Large intestine (tissue), 3 donors: ENCODE measurements at regions not wholly inside any gene's neighbourhood (a gene's known extent, or its start where the extent isn't known, plus 50 kb on each side); places are given as distances from the start of the nearest gene placed in this dataset.

ENCODE experiments used
- DNase-seq, 2 donors: peaks; one replicate each; pipeline versions ENCODE4 v3.0.0 to v3.0.0-alpha.2; 2013
- H3K27ac ChIP-seq: one replicate; pipeline ENCODE4 v1.5.1; 2013; ENCODE audit warnings: low read length
- H3K27me3 ChIP-seq: 2 replicates; pipeline ENCODE4 v1.6.1; 2013; ENCODE audit warnings: low read length; ENCODE audit not compliant: control insufficient read depth, insufficient read depth
- H3K36me3 ChIP-seq: 2 replicates; pipeline ENCODE4 v1.6.1; 2013; ENCODE audit warnings: low read length; ENCODE audit not compliant: control insufficient read depth, insufficient read depth
- H3K4me1 ChIP-seq: one replicate; pipeline ENCODE4 v1.6.1; 2013; ENCODE audit warnings: low read length; ENCODE audit not compliant: control insufficient read depth, insufficient read depth
- H3K4me3 ChIP-seq: one replicate; pipeline ENCODE4 v1.5.1; 2013; ENCODE audit warnings: low read length
- H3K9me3 ChIP-seq: one replicate; pipeline ENCODE4 v1.6.1; 2013; ENCODE audit warnings: mild to moderate bottlenecking, low read depth, low read length, moderate library complexity; ENCODE audit not compliant: control insufficient read depth
- WGBS: methylation state at CpG from one replicate; pipeline ENCODE4 v1.1.5; 2013; ENCODE audit warnings: low lambda C conversion rate; ENCODE audit not compliant: insufficient coverage; 5-methylcytosine and 5-hydroxymethylcytosine counted together

DNA sequence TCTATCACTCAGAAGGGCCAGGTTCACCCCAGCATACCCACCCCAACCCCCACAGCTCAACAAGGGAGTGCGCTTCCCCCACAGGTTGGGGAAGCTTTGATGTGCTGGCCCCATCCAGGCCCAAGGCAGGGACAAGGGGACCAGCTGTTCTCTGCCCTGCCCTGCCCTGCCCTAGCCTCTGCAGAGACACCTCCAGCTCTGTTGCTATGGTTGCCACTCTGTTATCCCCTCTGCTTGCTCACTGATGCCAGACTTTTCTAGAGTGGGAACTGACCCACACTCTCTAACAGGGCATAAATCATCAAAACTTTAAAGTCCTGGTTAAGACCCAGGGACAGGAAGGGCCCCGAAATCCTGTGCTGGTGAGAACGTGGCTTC lies 50.4 kb upstream of the ENPP7 start:
- Histone ChIP-seq H3K9me3 (no peaks in the 10 kb centered on the region), H3K27me3 (peaks cover 12% of the 10 kb centered on the region), H3K36me3 (no peaks in the 10 kb centered on the region), H3K4me3 (no peak overlapping the region), H3K27ac (no peak overlapping the region), H3K4me1 (no peaks in the 10 kb centered on the region)
- no CpG with 5 or more reads among the region's 3 CpGs for WGBS
- no peak for DNase-seq

DNA sequence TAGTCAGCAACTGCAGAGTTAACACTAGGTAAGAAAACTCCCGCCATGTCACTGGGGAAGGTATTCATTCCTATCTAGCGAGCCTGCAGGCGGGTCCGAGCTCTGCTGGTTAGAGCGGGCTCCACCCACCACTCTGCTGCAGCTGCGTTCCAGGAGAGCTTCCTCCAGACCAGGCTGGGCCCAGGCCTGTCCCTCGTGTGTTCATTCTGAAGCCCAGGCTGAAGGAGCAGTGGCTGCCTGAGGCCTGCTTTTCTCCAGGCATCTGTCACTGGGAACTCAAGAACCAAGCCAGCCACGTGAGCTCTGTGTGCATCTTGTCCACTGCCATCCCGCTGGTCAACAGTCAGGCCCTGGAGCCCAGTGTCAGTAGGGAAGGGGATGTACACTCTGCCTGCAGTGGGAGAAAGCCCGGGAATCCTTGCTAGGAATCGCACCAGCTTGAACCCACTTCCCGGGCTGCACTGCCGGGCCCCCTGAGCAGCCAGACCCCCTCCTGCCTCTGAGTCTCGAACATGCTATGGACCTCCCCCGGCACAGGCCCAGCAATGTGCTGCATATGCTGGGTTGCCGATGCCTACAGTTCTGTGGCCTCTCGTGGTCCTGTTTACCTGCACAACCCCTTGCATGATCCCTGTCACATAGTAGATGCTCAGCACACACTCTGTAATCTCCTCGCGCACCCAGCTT lies 51.0 kb upstream of the ENPP7 start:
- WGBS: no CpG with 5 or more reads among the region's 19 CpGs
- Histone ChIP-seq H3K9me3 (no peaks in the 10 kb centered on the region), H3K4me1 (no peaks in the 10 kb centered on the region), H3K36me3 (no peaks in the 10 kb centered on the region), H3K27me3 (peaks cover 12% of the 10 kb centered on the region), H3K27ac (no peak overlapping the region), H3K4me3 (no peak overlapping the region)
- no peak for DNase-seq

DNA sequence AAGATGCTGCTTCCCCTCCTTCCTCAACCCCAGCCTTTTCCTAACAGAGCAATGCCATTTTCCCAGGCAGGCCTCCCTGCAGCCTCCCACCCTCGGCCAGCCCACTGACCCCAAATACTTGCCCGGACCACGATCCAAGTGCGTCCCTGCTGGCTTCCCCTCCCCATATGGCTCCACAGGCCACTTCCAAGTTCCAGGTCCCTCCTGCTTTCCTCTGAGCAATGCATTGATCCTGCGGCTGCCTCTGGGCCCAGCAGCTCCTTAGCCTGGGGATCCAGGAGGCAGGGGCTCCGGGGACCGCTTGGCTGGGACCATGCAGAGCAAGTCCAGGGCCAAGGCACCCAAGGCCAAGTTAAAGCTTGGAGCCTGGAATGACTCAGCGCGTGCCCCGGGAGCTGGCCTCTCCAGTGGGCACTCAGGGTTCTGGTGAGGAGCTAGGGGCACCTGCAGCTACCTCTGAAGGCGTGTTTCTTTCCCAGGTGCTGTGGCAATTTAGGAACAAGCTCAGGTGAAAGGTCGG lies 51.9 kb upstream of the ENPP7 start:
- no peak overlapping the region for H3K27ac ChIP-seq
- H3K27me3 ChIP-seq: peaks cover 12% of the 10 kb centered on the region

DNA sequence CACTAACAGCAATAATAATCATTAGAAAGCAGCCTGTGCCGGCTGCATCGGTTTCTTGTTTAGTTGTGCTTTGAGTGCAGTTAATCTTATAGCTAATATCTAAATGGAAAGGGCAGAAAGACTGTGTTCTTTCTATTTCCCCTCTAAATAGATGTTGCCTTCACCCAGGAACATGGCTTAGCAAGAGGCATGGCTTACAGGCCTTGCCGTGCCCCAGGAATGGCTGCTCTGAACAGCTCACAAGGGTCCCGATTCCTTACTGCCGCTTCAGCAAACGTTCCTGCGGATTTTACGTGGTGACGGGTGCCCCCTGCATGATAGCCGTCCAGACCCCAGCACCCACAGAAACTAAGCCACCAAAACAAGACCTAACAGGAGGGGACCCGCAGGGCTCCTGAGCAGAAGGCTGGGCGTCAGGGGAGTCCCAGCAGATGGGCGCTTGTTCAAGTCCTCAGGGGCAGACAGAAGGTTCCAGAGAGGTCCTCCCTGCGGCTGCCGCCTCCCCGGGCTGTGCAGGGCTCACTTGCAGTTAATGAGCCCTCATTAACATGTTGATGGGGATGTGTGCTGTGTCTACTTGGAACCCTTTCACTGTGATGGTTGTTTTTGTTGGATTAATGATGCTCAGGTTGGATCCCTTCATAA lies 52.5 kb upstream of the ENPP7 start:
- no peaks in the 10 kb centered on the region for H3K36me3 ChIP-seq
- no peaks in the 10 kb centered on the region for H3K4me1 ChIP-seq
- peaks cover 7% of the 10 kb centered on the region for H3K9me3 ChIP-seq
- WGBS: no CpG with 5 or more reads among the region's 16 CpGs
- peaks cover 11% of the 10 kb centered on the region for H3K27me3 ChIP-seq
- DNase-seq: no peak
- no peak overlapping the region for H3K27ac ChIP-seq
- no peak overlapping the region for H3K4me3 ChIP-seq

More for the DNA sequence above, 51.9 kb upstream of the ENPP7 start:
- Histone ChIP-seq H3K36me3 (no peaks in the 10 kb centered on the region), H3K4me3 (no peak overlapping the region), H3K9me3 (peaks cover 4% of the 10 kb centered on the region), H3K4me1 (no peaks in the 10 kb centered on the region)
- no CpG with 5 or more reads among the region's 12 CpGs for WGBS
- no peak for DNase-seq

DNA sequence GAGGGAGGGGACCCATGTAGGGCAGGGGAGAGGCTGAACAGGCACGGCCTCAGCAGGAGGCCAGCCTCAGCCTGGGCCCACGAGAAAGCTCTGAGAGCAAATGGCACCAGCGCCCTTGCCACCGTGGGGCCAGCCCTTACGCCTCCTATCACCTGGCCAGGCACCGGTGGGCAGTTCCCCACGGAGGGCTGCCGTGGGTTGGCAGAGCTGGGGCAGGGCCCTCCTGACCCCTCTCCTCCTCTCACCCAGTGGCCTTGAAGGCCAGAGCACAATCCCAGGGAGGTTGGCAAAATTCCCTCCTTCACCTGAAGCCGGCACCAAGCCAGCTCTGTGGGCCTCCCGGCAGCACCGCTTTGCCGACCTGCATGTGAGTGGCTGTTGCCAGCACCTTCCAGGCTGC lies 53.1 kb upstream of the ENPP7 start:
- no peak for DNase-seq
- H3K4me3 ChIP-seq: no peak overlapping the region
- H3K4me1 ChIP-seq: no peaks in the 10 kb centered on the region
- no peaks in the 10 kb centered on the region for H3K36me3 ChIP-seq
- peaks cover 7% of the 10 kb centered on the region for H3K9me3 ChIP-seq
- no peak overlapping the region for H3K27ac ChIP-seq
- no CpG with 5 or more reads among the region's 12 CpGs for WGBS
- peaks cover 12% of the 10 kb centered on the region for H3K27me3 ChIP-seq

DNA sequence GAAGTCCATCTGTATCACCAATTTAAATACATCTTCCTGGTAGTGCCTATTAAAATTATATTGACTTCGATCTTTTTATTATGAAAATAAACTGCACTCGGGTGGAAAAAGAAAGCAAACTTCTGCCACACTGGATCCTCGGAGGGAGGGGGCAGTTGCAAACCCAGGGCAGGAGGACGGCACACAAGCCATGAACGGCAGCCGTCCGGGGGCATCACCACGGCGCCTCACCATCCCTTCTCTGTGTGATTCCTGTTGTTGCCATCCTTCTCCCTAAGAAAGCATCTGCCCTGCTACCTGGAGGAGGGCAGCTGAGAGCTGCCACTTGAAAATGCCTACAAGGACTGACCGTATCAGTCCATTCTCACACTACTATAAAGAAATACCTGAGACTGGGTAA lies 53.9 kb upstream of the ENPP7 start:
- no peak for DNase-seq
- Histone ChIP-seq H3K27ac (no peak overlapping the region), H3K4me3 (no peak overlapping the region), H3K4me1 (no peaks in the 10 kb centered on the region), H3K27me3 (peaks cover 10% of the 10 kb centered on the region), H3K9me3 (peaks cover 7% of the 10 kb centered on the region), H3K36me3 (no peaks in the 10 kb centered on the region)
- no CpG with 5 or more reads among the region's 10 CpGs for WGBS

DNA sequence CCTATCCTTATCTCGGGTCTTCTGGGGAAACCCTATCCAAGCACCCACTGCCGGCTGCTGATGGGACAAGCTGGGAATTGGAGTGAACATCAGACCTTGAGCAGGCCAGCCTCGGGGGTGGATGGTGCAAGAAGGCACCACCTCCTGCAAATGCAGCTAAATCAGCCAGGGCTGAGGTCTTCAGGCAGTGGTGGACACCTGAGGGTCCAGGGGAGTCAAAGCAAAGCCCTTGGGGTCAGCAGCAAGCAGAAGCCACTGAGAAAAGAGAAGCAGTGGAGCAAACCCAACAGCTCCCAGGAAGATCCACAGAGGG lies 55.4 kb upstream of the ENPP7 start:
- H3K27me3 ChIP-seq: peaks cover 10% of the 10 kb centered on the region
- no peak overlapping the region for H3K4me3 ChIP-seq
- WGBS: no CpG with 5 or more reads among the region's 3 CpGs
- H3K36me3 ChIP-seq: no peaks in the 10 kb centered on the region
- peaks cover 7% of the 10 kb centered on the region for H3K9me3 ChIP-seq
- no peaks in the 10 kb centered on the region for H3K4me1 ChIP-seq
- H3K27ac ChIP-seq: no peak overlapping the region
- DNase-seq: no peak

DNA sequence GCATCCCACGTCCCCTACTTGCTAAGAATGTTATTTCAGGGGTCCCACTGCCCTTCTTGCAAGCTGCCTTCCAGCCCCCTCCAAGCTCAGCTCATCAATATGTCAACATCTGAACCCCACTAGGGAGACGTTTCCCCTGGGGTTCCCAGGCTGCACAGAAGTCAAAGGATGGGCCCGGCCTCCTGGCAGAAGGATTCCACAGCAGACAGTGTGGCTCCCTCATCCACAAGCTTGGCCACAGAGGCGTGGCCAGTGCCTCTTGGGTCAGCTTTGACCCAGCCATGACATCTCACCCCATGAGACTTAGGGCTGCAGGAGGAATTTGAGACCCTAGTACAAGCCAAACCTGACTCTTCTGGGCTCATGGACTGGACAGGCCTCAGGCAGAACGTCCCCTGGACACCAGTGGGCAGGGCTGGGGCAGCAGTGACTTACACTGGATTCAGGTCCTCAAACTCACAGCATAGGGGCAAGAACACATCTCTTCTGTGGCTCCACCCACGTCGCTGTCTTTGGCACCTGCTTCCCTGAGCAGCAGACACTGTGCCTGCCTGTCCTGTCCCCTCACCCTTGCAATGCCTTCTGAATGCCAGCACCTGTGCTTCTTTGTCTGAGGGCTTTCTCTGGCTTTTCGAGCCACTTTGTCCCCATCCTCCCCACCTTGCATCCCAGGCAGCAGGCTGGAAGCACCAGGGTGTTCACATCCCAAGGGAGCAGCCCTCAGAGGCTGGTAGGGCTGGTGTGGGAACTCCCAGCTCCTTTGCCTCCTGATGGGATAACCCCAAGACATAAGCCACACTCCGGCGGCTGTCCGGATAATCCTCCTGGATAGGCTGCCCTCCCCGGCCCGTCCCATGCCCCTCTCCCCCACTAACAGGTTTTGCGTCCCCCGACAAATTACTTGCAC lies 56.0 kb upstream of the ENPP7 start:
- peaks cover 16% of the 10 kb centered on the region for H3K27me3 ChIP-seq
- 72% methylated on average over 3 of the region's 15 CpGs for WGBS
- H3K36me3 ChIP-seq: no peaks in the 10 kb centered on the region
- no peak for DNase-seq
- no peaks in the 10 kb centered on the region for H3K4me1 ChIP-seq
- no peak overlapping the region for H3K27ac ChIP-seq
- H3K9me3 ChIP-seq: peaks cover 7% of the 10 kb centered on the region
- H3K4me3 ChIP-seq: no peak overlapping the region

DNA sequence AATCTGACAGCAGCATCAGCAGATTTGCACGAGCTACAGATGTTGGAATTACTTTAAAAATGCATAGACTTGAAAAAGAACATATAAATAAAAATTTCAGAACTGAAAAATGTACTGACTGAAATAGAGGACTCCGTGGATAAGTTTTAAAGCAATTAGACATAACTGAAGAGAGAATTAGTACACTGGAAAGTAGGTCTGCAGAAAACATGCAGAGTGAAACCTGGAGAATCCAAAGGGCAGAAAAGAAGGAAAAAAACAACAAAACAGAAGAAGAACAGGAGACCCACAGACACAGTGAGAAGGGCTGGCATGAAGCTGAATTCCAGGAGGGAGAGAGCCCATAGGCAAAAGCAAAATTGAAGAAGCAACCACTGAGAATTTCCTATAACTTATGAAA lies 57.2 kb upstream of the ENPP7 start:
- no peak overlapping the region for H3K4me3 ChIP-seq
- H3K27me3 ChIP-seq: peaks cover 17% of the 10 kb centered on the region
- no peak overlapping the region for H3K27ac ChIP-seq
- peaks cover 7% of the 10 kb centered on the region for H3K9me3 ChIP-seq
- DNase-seq: no peak
- no peaks in the 10 kb centered on the region for H3K36me3 ChIP-seq
- no peaks in the 10 kb centered on the region for H3K4me1 ChIP-seq
- WGBS: 72% methylated on average over 2 of the region's 2 CpGs

DNA sequence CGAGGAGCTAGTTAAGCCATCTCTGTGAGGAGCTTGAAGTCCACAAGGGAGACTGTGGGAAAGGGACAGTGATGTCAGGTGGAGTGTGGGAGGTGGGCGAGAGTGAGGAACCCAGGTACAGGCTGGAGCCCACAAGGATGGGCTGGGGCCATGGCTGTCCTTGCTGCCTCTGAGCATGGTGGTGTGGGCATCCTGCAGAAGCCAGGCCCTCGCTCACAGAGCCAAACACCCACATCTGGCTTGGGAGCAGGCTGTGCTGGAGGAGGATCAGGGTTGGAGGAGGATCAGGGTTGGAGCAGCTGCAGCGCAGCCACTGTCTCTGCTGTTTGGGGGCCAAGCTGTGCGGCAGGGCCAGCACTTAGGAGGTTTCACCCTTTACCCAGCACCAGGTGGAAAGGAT lies 58.2 kb upstream of the ENPP7 start:
- Histone ChIP-seq H3K36me3 (no peaks in the 10 kb centered on the region), H3K27ac (no peak overlapping the region), H3K4me1 (no peaks in the 10 kb centered on the region), H3K4me3 (no peak overlapping the region), H3K27me3 (peaks cover 17% of the 10 kb centered on the region), H3K9me3 (peaks cover 7% of the 10 kb centered on the region)
- WGBS: no CpG with 5 or more reads among the region's 5 CpGs
- DNase-seq: no peak
